ENCODE measurements at regions not wholly inside any gene's neighbourhood (a gene's known extent, or its start where the extent isn't known, plus 50 kb on each side); places are given as distances from the start of the nearest gene placed in this dataset.

DNA sequence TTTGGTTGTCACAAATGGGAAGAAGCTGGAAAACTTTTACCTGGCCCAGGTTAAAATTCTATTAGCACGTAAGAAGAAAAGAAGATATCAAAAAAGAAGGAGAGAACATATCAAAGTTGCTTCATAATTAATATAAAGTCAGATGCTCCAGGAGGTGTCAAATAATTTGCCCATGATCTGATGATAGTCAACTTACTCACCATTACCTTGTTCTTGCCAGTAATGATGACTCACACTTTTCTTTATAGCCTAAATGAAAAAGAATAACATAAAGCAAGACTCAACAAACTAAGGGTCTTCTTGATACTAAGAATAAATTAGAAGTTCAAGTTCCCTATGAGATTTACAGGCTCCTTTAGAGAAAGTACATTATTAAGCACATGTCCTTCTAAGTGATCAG lies 580.4 kb downstream of the TTLL7 start:
- H3K36me3 ChIP-seq (ENCODE audit: control insufficient read depth, insufficient read depth, low read length): no peaks in the 10 kb centered on the region
- no peak overlapping the region for H3K27ac ChIP-seq (ENCODE audit: insufficient read depth, low read length)
- POLR2A ChIA-PET (ENCODE audit: unreplicated experiment): no interaction called here
- dilution Hi-C loops (cut with HindIII; ENCODE audit: low sequenced_read_pairs, unreplicated experiment): no loop called here
- no peak overlapping the region for H2BK120ac ChIP-seq (ENCODE audit: low read depth, low read length)
- no peak overlapping the region for H3K4me3 ChIP-seq (ENCODE audit: insufficient read depth, low read depth, low read length)
- no peaks in the 10 kb centered on the region for H3K27me3 ChIP-seq (ENCODE audit: control insufficient read depth, insufficient read depth, low read length)
- no peak overlapping the region for H4K91ac ChIP-seq (ENCODE audit: insufficient read depth, low read depth, low read length)
- H2AK9ac ChIP-seq (replicated peaks; ENCODE audit: low read depth, low read length, poor library complexity): no peak overlapping the region
- H2AFZ ChIP-seq (replicated peaks; ENCODE audit: low read length, poor library complexity): no peak overlapping the region
- BruUV-seq (replicated peaks): no TSS peak
- no peak overlapping the region for H3K9ac ChIP-seq (ENCODE audit: low read depth, low read length)
- CTCF ChIA-PET: no interaction called here
- intact Hi-C loops (cut with micrococcal nuclease): no loop called here
- H3K14ac ChIP-seq (replicated peaks; ENCODE audit: low read depth, low read length): no peak overlapping the region
- no peak overlapping the region for H3K4ac ChIP-seq (ENCODE audit: low read depth, low read length)
- no peak overlapping the region for H4K8ac ChIP-seq (ENCODE audit: low read depth in 2 of 2, low read length in 2 of 2)
- no peak overlapping the region for H4K5ac ChIP-seq (ENCODE audit: low read depth, low read length)
- no peaks in the 10 kb centered on the region for H3K4me1 ChIP-seq (ENCODE audit: control insufficient read depth, insufficient read depth, low read length)
- H3K18ac ChIP-seq (ENCODE audit: low read depth, low read length): no peak overlapping the region
- ATAC-seq (ENCODE audit: low read depth) (no peak), DNase-seq (no peak)
- no peak overlapping the region for H3K4me2 ChIP-seq (ENCODE audit: low read depth, low read length)
- H2BK20ac ChIP-seq (ENCODE audit: low read depth, low read length): no peak overlapping the region
- no peaks in the 10 kb centered on the region for H3K79me1 ChIP-seq (ENCODE audit: low read depth in 1 of 2, low read length in 2 of 2)
- no peaks in the 10 kb centered on the region for H3K9me3 ChIP-seq (ENCODE audit: control insufficient read depth, insufficient read depth, low read length)
- H3K56ac ChIP-seq (ENCODE audit: extremely low read depth, insufficient read depth, low read length): no peak overlapping the region
- H3K23ac ChIP-seq (ENCODE audit: low read depth, low read length): no peak overlapping the region
- in situ Hi-C loops (cut with MboI; ENCODE audit: low sequenced_read_pairs): no loop called here
- no CpG with 5 or more reads among the region's 1 CpG for WGBS, 2 experiments (ENCODE audit: extremely low coverage in 2 of 2, insufficient read length in 1 of 2)
- H2AK5ac ChIP-seq (ENCODE audit: low read depth, low read length): no peak overlapping the region
- H2BK5ac ChIP-seq (ENCODE audit: low read depth, low read length, poor library complexity, severe bottlenecking): no peak overlapping the region
- no peaks in the 10 kb centered on the region for H4K20me1 ChIP-seq (ENCODE audit: insufficient read depth, low read length)
- H3K9me1 ChIP-seq (ENCODE audit: insufficient read depth, low read length): no peaks in the 10 kb centered on the region
- TF ChIP-seq FOS (IDR thresholded peaks at IDR 0.05; ENCODE audit: low read depth, low read length) (no peak), RFX5 (IDR thresholded peaks at IDR 0.05; ENCODE audit: low read depth, low read length) (no peak), MAFK (IDR thresholded peaks at IDR 0.05; ENCODE audit: low read depth, low read length) (no peak), MAZ (IDR thresholded peaks at IDR 0.05; ENCODE audit: borderline replicate concordance, low read depth, low read length) (no peak), POLR2A (IDR thresholded peaks at IDR 0.05; ENCODE audit: low read depth, low read length) (no peak), NFE2L2 (IDR thresholded peaks at IDR 0.05; ENCODE audit: low read depth, low read length) (no peak), CEBPB (IDR thresholded peaks at IDR 0.05; ENCODE audit: low read depth, low read length) (no peak), CTCF (conservative IDR thresholded peaks at IDR 0.05; ENCODE audit: low read depth, low read length) (no peak), RAD21 (IDR thresholded peaks at IDR 0.05; ENCODE audit: low read length) (no peak)
- TF ChIP-seq, protein P1, sequence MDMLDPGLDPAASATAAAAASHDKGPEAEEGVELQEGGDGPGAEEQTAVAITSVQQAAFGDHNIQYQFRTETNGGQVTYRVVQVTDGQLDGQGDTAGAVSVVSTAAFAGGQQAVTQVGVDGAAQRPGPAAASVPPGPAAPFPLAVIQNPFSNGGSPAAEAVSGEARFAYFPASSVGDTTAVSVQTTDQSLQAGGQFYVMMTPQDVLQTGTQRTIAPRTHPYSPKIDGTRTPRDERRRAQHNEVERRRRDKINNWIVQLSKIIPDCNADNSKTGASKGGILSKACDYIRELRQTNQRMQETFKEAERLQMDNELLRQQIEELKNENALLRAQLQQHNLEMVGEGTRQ (IDR thresholded peaks at IDR 0.05; ENCODE audit: low read depth, low read length): no peak
- no peak overlapping the region for H2BK15ac ChIP-seq (ENCODE audit: low read depth, low read length)
